Sigmoid colon (tissue), 6 donors: ENCODE measurements at regions not wholly inside any gene's neighbourhood (a gene's known extent, or its start where the extent isn't known, plus 50 kb on each side); places are given as distances from the start of the nearest gene placed in this dataset.
"Not testable (repeated sequence)": the region's sequence is repeated elsewhere in the genome, so short reads cannot be mapped to it uniquely, and the experiment has no call there.

Source experiments
- DNase-seq: peaks from one replicate; pipeline ENCODE4 v3.0.0-alpha.2; 2019
- H3K27ac ChIP-seq, 4 donors: fragments of 200-600 bp; sonication (generic); one replicate each; pipeline ENCODE4 v1.5.1; 2016 to 2019; ENCODE audit warnings: mild to moderate bottlenecking in 1 of 4
- H3K27me3 ChIP-seq, 3 donors: fragments of 200-600 bp; sonication (generic); one replicate each; pipeline ENCODE4 v1.5.1; 2019; ENCODE audit warnings: mild to moderate bottlenecking in 1 of 3
- H3K36me3 ChIP-seq, 4 donors: fragments of 200-600 bp; sonication (generic); one replicate each; pipeline ENCODE4 v1.5.1; 2016 to 2019
- H3K4me1 ChIP-seq, 4 donors: fragments of 200-600 bp; sonication (generic); one replicate each; pipeline ENCODE4 v1.5.1; 2017 to 2019
- H3K4me3 ChIP-seq, 4 donors: fragments of 200-600 bp; sonication (generic); one replicate each; pipeline ENCODE4 v1.5.1; 2017 to 2019; ENCODE audit warnings: mild to moderate bottlenecking in 2 of 4, moderate library complexity in 1 of 4
- H3K9me3 ChIP-seq, 4 donors: fragments of 200-600 bp in 3 of 4; sonication (generic) in 3 of 4; one replicate each; pipeline versions ENCODE4 v1.5.1 to v1.6.1; 2013 to 2019
- CTCF ChIP-seq, 4 experiments: fragments of 450-650 bp in 3 of 4; fragments of 200-600 bp in 1 of 4; IDR thresholded peaks; one replicate each; pipeline ENCODE4 v1.5.1; 2016 to 2019; ENCODE audit warnings: antibody characterized with exemption in 4 of 4, mild to moderate bottlenecking in 3 of 4, moderate library complexity in 2 of 4
- EP300 ChIP-seq, 4 donors: sonication (generic); formaldehyde crosslinking; IDR thresholded peaks; one replicate each; pipeline ENCODE4 v1.6.1; 2017; ENCODE audit warnings: antibody characterized with exemption in 4 of 4
- POLR2A ChIP-seq, 2 donors: fragments of 450-650 bp; IDR thresholded peaks; one replicate each; pipeline ENCODE4 v1.6.1; 2016; ENCODE audit warnings: antibody characterized with exemption in 2 of 2, mild to moderate bottlenecking in 2 of 2, moderate library complexity in 2 of 2
- POLR2AphosphoS5 ChIP-seq, 4 donors: sonication (generic); formaldehyde crosslinking; IDR thresholded peaks; one replicate each; pipeline ENCODE4 v1.6.1; 2017; ENCODE audit warnings: antibody characterized with exemption in 4 of 4
- WGBS, 2 donors: extraction: QIAGEN DNeasy Blood & Tissue Kit; methylation state at CpG; one replicate each; pipeline ENCODE4 v1.1.7; 2013; 5-methylcytosine and 5-hydroxymethylcytosine counted together
- intact Hi-C: fragments of 100-400 bp; cut with DNase I; formaldehyde crosslinking; loops from one replicate; pipeline ENCODE4 v1.15.1; 2023
- donor health status: healthy with polysubstance abuse.
- donor health status: healthy.

- Histone ChIP-seq H3K27ac (no peak overlapping the region), H3K36me3 (no peaks in the 10 kb centered on the region), H3K4me1 (no peaks in the 10 kb centered on the region), H3K27me3 (no peaks in the 10 kb centered on the region), H3K4me3 (no peak overlapping the region), H3K9me3 (no peaks in the 10 kb centered on the region)
- intact Hi-C loops, result no loop called here
- TF ChIP-seq POLR2AphosphoS5 (IDR thresholded peaks at IDR 0.05) (no peak), EP300 (IDR thresholded peaks at IDR 0.05) (no peak), CTCF (IDR thresholded peaks at IDR 0.05) (no peak), POLR2A (IDR thresholded peaks at IDR 0.05) (no peak)
- WGBS, 2 donors, result 55 to 73% methylated on average over 13 of the region's 13 CpGs
- DNase-seq, result no peak
Measured at GRCh38 chr19:30943101-30943843, 406.0 kb downstream of the TSHZ3 start.

DNA sequence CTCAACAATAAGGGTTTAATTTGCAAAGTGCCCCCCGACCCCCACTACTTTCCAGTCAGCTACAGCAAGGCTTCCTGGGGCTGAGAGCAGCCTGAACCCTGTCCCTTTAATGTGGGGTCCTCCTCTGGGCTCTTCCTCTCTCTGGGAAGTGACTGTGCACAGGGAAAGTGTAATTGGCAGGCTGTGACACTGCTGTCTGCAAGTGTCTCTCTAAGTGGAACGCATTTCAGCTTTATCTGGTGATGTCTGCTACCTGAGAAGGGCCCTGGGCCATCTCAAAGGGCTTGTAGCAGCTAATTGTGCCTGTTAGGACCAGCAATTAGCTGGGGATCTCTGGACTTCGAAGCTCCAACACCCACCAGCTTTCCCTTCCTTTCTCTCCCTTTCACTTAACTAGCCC lies 406.6 kb downstream of the TSHZ3 start:
- H3K36me3 ChIP-seq, result no peaks in the 10 kb centered on the region
- TF ChIP-seq POLR2AphosphoS5 (IDR thresholded peaks at IDR 0.05) (no peak), EP300 (IDR thresholded peaks at IDR 0.05) (no peak), POLR2A (IDR thresholded peaks at IDR 0.05) (no peak), CTCF (IDR thresholded peaks at IDR 0.05) (no peak)
- H3K9me3 ChIP-seq, result no peaks in the 10 kb centered on the region
- H3K27ac ChIP-seq, result no peak overlapping the region
- no peaks in the 10 kb centered on the region for H3K27me3 ChIP-seq
- 20 to 27% methylated on average over 3 of the region's 3 CpGs for WGBS, 2 donors
- DNase-seq, result no peak
- H3K4me3 ChIP-seq, result no peak overlapping the region
- intact Hi-C loops, result no loop called here
- H3K4me1 ChIP-seq, result no peaks in the 10 kb centered on the region

GRCh38 chr19:30941591-30941990 lies 407.6 kb downstream of the TSHZ3 start:
- Histone ChIP-seq H3K36me3 (no peaks in the 10 kb centered on the region), H3K4me3 (no peak overlapping the region), H3K9me3 (no peaks in the 10 kb centered on the region), H3K4me1 (no peaks in the 10 kb centered on the region), H3K27ac (no peak overlapping the region), H3K27me3 (no peaks in the 10 kb centered on the region)
- intact Hi-C loops, result no loop called here
- no peak for DNase-seq
- 54 to 62% methylated on average over 3 of the region's 3 CpGs for WGBS, 2 donors
- TF ChIP-seq POLR2AphosphoS5 (IDR thresholded peaks at IDR 0.05) (no peak), POLR2A (IDR thresholded peaks at IDR 0.05) (no peak), EP300 (IDR thresholded peaks at IDR 0.05) (no peak), CTCF (IDR thresholded peaks at IDR 0.05) (no peak)

DNA sequence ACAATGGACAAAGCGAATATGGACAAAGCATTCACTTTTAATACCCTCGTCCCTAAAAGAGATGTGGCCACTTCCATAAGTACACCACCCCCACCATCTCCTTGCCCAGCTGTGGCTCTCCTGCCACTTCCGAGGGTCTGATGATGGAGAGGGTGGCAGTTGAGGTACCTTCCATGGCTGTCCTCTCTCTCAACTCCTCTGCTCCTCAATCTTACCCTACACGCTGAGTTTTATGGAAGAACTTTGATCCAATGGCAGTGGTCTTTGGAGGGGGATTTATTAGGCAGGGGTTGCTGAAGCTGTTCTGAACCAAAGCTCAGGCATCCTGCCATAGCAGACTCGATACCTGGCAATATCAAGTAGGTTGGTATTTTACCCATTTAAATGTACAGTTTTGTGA lies 413.0 kb downstream of the TSHZ3 start:
- Histone ChIP-seq H3K4me1 (peaks cover 0 to 2% (median 0%) of the 10 kb centered on the region in 4 donors), H3K27me3 (no peaks in the 10 kb centered on the region), H3K9me3 (no peaks in the 10 kb centered on the region), H3K4me3 (no peak overlapping the region), H3K36me3 (no peaks in the 10 kb centered on the region), H3K27ac (no peak overlapping the region)
- no peak for TF ChIP-seq CTCF (IDR thresholded peaks at IDR 0.05)
- WGBS, 2 donors, result 87 to 88% methylated on average over 5 of the region's 5 CpGs
- intact Hi-C loops, result no loop called here
- no peak for DNase-seq

GRCh38 chr19:30935146-30935545 lies 414.1 kb downstream of the TSHZ3 start:
- WGBS, 2 donors, result 30 to 44% methylated on average over 4 of the region's 4 CpGs
- peaks cover 0 to 2% (median 0%) of the 10 kb centered on the region in 4 donors for H3K4me1 ChIP-seq
- TF ChIP-seq POLR2AphosphoS5 (IDR thresholded peaks at IDR 0.05) (no peak), EP300 (IDR thresholded peaks at IDR 0.05) (no peak), CTCF (IDR thresholded peaks at IDR 0.05) (no peak), POLR2A (IDR thresholded peaks at IDR 0.05) (no peak)
- intact Hi-C loops, result no loop called here
- H3K36me3 ChIP-seq, result no peaks in the 10 kb centered on the region
- DNase-seq, result no peak
- H3K27ac ChIP-seq, result no peak overlapping the region
- no peak overlapping the region for H3K4me3 ChIP-seq
- no peaks in the 10 kb centered on the region for H3K27me3 ChIP-seq
- H3K9me3 ChIP-seq, result no peaks in the 10 kb centered on the region

DNA sequence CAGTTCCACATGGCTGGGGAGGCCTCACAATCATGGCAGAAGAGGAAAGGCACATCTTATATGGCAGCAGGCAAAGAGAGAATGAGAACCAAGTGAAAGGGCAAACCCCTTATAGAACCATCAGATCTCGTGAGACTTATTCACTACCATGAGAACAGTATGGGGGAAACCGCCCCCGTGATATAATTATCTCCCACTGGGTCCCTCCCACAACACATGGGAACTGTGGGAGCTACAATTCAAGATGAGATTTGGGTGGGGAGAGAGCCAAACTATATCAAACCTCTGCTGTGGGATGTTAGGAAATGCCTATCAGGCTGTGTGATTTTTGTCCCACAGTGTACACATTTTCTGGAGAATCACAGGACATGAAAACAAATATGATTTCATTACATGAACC lies 415.8 kb downstream of the TSHZ3 start:
- H3K27me3 ChIP-seq, H3K36me3 ChIP-seq, H3K4me3 ChIP-seq, intact Hi-C loops, H3K9me3 ChIP-seq, H3K27ac ChIP-seq, DNase-seq, H3K4me1 ChIP-seq: not testable (repeated sequence)
- 87 to 92% methylated on average over 3 of the region's 3 CpGs for WGBS, 2 donors
